OCI-LY1 (cell line): ENCODE measurements at regions not wholly inside any gene's neighbourhood (a gene's known extent, or its start where the extent isn't known, plus 50 kb on each side); places are given as distances from the start of the nearest gene placed in this dataset.

Experiments
- H2AFZ ChIP-seq: fragments of 200-600 bp; sonication (generic), shearing (Covaris generic); 2 replicates; pipeline ENCODE4 v1.6.0; 2014; ENCODE audit warnings: antibody characterized with exemption, mild to moderate bottlenecking, low read length
- H3F3A ChIP-seq: fragments of 200-600 bp; sonication (generic), shearing (Covaris generic); 2 replicates; pipeline ENCODE4 v1.6.0; 2014; ENCODE audit warnings: mild to moderate bottlenecking, antibody characterized with exemption, low read length, moderate library complexity; ENCODE audit not compliant: insufficient read depth
- H3K27ac ChIP-seq: fragments of 200-600 bp; sonication (generic); 2 replicates; pipeline ENCODE4 v1.5.1; 2014; ENCODE audit warnings: low read length, mixed run types, mild to moderate bottlenecking, low read depth; ENCODE audit not compliant: poor library complexity, severe bottlenecking
- H3K27me3 ChIP-seq: fragments of 200-600 bp; sonication (generic); 2 replicates; pipeline ENCODE4 v1.6.0; 2014; ENCODE audit warnings: antibody characterized with exemption, mild to moderate bottlenecking, low read length, moderate library complexity; ENCODE audit not compliant: insufficient read depth
- H3K36me3 ChIP-seq: fragments of 200-600 bp; sonication (generic); 2 replicates; pipeline ENCODE4 v1.6.1; 2014; ENCODE audit warnings: mild to moderate bottlenecking, antibody characterized with exemption, low read length, moderate library complexity, mixed read lengths; ENCODE audit not compliant: insufficient read depth
- H3K4me1 ChIP-seq: fragments of 200-600 bp; sonication (generic); 2 replicates; pipeline ENCODE4 v1.5.1; 2014; ENCODE audit warnings: mild to moderate bottlenecking, low read length, moderate library complexity; ENCODE audit not compliant: insufficient read depth, severe bottlenecking
- H3K4me2 ChIP-seq: fragments of 200-600 bp; sonication (generic), shearing (Covaris generic); 2 replicates; pipeline ENCODE4 v1.6.1; 2014; ENCODE audit warnings: low read length
- H3K4me3 ChIP-seq: fragments of 200-600 bp; sonication (generic); 2 replicates; pipeline ENCODE4 v1.5.1; 2014; ENCODE audit warnings: low read length, low read depth, mild to moderate bottlenecking, mixed read lengths; ENCODE audit not compliant: poor library complexity, severe bottlenecking
- H3K79me2 ChIP-seq: fragments of 200-600 bp; shearing (Covaris generic); 2 replicates; pipeline ENCODE4 v1.6.1; 2016; ENCODE audit warnings: mixed run types, low read length, mixed read lengths; ENCODE audit not compliant: insufficient read depth
- H3K9ac ChIP-seq: fragments of 200-600 bp; sonication (generic), shearing (Covaris generic); 2 replicates; pipeline ENCODE4 v1.6.1; 2014; ENCODE audit warnings: mild to moderate bottlenecking, low read length, mixed read lengths
- H3K9me2 ChIP-seq: fragments of 200-600 bp; sonication (generic), shearing (Covaris generic); 2 replicates; pipeline ENCODE4 v1.6.1; 2014; ENCODE audit warnings: low read depth, mild to moderate bottlenecking, low read length, mixed read lengths
- H3K9me3 ChIP-seq: fragments of 200-600 bp; shearing (Covaris generic); 2 replicates; pipeline ENCODE4 v1.6.1; 2014; ENCODE audit warnings: low read length, mixed read lengths
- H4K20me1 ChIP-seq: fragments of 200-600 bp; sonication (generic), shearing (Covaris generic); 2 replicates; pipeline ENCODE4 v1.6.0; 2016; ENCODE audit warnings: mild to moderate bottlenecking, low read length; ENCODE audit not compliant: insufficient read depth
- EZH2 ChIP-seq: fragments of 200-600 bp; sonication (generic), shearing (Covaris generic); IDR thresholded peaks from 2 replicates; pipeline ENCODE4 v1.8.0; 2017; ENCODE audit warnings: borderline replicate concordance, mixed run types, mild to moderate bottlenecking, antibody characterized with exemption, low read length, moderate library complexity, mixed read lengths
- TF ChIP-seq, protein P1 (sequence below): fragments of 200-600 bp; sonication (generic), shearing (Covaris generic); IDR thresholded peaks from 2 replicates; pipeline ENCODE4 v1.5.1; 2017; ENCODE audit warnings: mild to moderate bottlenecking, antibody characterized with exemption, low read length, moderate library complexity, mixed read lengths

DNA sequence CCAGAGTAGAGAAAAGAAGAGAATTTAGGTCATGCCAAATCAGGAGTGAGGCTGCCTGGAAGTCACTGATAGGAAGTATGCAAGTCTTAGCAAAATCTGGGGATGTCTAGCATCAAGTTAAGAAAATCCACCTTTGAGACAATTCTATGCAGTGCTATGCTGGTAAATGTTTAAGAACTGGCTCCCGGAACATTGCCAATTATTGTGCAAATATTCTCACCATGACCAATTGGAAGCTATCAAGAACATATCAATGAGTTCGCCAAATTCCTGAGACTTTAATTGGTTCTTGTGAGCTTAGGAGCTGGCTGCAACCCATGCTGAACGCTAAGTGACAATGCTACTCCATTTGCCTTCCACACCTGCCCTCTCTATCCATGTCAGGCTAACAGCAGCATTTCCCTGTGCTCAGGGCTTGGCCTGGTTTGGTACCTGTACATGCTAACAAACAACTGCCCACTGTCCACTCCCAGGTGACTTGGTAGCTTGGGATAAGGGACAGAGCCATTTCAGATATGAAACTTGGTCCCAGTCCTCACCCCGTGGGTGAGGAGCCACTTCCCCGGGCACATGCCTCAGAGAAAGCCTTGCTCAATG, 172.9 kb upstream of the KLHL29 start:
- no peak overlapping the region for H3K27ac ChIP-seq
- H3F3A ChIP-seq, result no peaks in the 10 kb centered on the region
- H3K9ac ChIP-seq, result no peak overlapping the region
- no peaks in the 10 kb centered on the region for H3K36me3 ChIP-seq
- H3K4me3 ChIP-seq, result no peak overlapping the region
- no peak overlapping the region for H3K4me2 ChIP-seq
- H4K20me1 ChIP-seq, result no peaks in the 10 kb centered on the region
- no peak overlapping the region for H2AFZ ChIP-seq
- no peaks in the 10 kb centered on the region for H3K4me1 ChIP-seq
- H3K9me2 ChIP-seq, result no peaks in the 10 kb centered on the region
- H3K27me3 ChIP-seq, result no peaks in the 10 kb centered on the region
- no peaks in the 10 kb centered on the region for H3K9me3 ChIP-seq
- H3K79me2 ChIP-seq, result no peaks in the 10 kb centered on the region
- TF ChIP-seq, protein P1, sequence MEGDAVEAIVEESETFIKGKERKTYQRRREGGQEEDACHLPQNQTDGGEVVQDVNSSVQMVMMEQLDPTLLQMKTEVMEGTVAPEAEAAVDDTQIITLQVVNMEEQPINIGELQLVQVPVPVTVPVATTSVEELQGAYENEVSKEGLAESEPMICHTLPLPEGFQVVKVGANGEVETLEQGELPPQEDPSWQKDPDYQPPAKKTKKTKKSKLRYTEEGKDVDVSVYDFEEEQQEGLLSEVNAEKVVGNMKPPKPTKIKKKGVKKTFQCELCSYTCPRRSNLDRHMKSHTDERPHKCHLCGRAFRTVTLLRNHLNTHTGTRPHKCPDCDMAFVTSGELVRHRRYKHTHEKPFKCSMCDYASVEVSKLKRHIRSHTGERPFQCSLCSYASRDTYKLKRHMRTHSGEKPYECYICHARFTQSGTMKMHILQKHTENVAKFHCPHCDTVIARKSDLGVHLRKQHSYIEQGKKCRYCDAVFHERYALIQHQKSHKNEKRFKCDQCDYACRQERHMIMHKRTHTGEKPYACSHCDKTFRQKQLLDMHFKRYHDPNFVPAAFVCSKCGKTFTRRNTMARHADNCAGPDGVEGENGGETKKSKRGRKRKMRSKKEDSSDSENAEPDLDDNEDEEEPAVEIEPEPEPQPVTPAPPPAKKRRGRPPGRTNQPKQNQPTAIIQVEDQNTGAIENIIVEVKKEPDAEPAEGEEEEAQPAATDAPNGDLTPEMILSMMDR, result no peak
- TF ChIP-seq EZH2, result no peak

DNA sequence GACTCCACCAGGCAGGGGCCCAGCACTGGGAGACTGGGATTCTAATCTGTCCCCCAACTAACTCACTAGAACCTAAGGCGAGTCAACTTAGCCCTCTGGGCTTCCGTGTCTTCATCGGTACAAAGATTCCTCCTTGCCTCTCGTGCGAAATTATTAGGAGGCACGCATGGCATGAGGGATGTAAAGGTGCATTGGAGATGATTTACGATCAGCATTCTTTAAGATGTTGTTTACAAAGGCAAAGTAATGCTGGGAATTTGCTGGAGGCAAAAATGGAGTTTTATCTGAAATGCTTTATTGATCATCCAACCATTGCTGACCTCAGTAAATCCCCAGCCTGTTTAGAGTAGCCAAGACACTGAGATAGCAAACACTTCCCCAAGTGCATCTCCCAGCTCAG, 171.8 kb upstream of the KLHL29 start:
- Histone ChIP-seq H3K9me3 (no peaks in the 10 kb centered on the region), H3K27me3 (no peaks in the 10 kb centered on the region), H2AFZ (no peak overlapping the region), H3K27ac (no peak overlapping the region), H4K20me1 (no peaks in the 10 kb centered on the region), H3K79me2 (no peaks in the 10 kb centered on the region), H3F3A (no peaks in the 10 kb centered on the region), H3K4me1 (no peaks in the 10 kb centered on the region), H3K9ac (no peak overlapping the region), H3K4me3 (no peak overlapping the region), H3K9me2 (no peaks in the 10 kb centered on the region), H3K36me3 (no peaks in the 10 kb centered on the region), H3K4me2 (no peak overlapping the region)
- TF ChIP-seq, protein P1, result no peak
- TF ChIP-seq EZH2, result no peak

DNA sequence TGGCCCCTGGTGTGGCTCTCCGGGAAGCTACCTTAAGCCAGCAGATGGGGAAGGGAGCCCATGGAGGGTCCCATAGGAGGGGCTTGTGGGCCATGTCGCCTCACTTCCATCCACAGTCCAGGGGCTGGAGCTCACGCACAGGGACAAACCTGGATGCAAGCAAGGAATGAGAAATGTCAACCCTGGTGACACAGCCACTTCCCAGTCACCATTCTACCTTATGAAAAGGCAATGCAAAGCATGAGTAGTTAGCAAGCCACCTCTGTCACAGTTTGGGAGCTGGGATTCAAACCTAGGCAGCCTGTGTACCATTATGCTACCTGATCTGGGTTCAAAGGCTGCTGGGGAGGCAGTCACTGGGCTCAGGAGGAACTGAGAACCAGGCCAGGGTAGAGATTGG, 170.0 kb upstream of the KLHL29 start:
- H3K27me3 ChIP-seq, result no peaks in the 10 kb centered on the region
- no peaks in the 10 kb centered on the region for H3K79me2 ChIP-seq

More for the DNA sequence above, 170.0 kb upstream of the KLHL29 start:
- H2AFZ ChIP-seq, result no peak overlapping the region
- no peak overlapping the region for H3K4me2 ChIP-seq
- H3K36me3 ChIP-seq, result no peaks in the 10 kb centered on the region
- no peaks in the 10 kb centered on the region for H3K9me2 ChIP-seq
- H4K20me1 ChIP-seq, result no peaks in the 10 kb centered on the region
- H3K9me3 ChIP-seq, result no peaks in the 10 kb centered on the region
- H3F3A ChIP-seq, result no peaks in the 10 kb centered on the region
- no peak overlapping the region for H3K27ac ChIP-seq
- no peak overlapping the region for H3K9ac ChIP-seq
- TF ChIP-seq, protein P1, result no peak
- no peak for TF ChIP-seq EZH2
- H3K4me1 ChIP-seq, result no peaks in the 10 kb centered on the region
- H3K4me3 ChIP-seq, result no peak overlapping the region
